HG03457 (cell line): ENCODE measurements at regions not wholly inside any gene's neighbourhood (a gene's known extent, or its start where the extent isn't known, plus 50 kb on each side); places are given as distances from the start of the nearest gene placed in this dataset.
"Not testable (repeated sequence)": the region's sequence is repeated elsewhere in the genome, so short reads cannot be mapped to it uniquely, and the experiment has no call there.

ENCODE experiments used
- ATAC-seq: cut with Tn5 transposase; IDR thresholded peaks from one replicate; pipeline ENCODE4 v1.9.1; 2021; ENCODE audit warnings: moderate number of reproducible peaks; ENCODE audit not compliant: unreplicated experiment

DNA sequence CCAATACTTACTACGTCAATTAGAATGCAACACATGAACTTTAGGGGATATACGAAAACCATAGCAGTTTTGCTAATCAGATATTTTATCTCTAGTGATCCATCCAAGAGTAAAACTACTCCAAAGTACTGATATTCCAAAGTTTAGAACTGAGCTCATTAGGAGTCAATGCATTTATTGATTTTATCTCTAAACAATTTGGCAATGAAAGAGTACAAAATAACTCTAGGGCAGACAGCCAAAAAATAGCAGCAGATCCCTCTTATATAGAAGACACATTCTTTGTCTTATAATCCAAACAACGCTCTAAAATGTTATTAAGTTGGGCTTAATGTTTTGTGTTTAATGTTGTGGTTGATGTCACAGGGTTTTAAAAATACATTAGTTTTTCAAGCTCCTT, 923.9 kb upstream of the MAN1A1 start:
- no peak for ATAC-seq

DNA sequence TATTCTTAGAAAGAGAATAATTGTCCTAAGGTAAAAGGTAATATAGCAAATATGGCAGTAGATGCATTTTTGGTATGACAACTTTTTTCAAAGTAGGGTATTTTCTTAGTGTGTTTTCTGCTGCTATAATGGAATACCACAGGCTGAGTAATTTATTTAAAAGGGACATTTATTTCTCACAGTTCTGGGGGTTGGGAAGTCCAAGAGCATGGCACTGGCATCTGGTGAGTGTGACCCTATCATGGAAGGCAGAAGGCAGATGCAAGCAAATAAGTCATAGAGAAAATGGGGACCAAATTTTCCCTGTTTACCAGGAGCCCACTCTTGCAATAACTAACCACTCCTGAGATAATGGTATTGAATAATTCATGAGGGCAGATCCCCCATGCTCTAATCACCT, 922.5 kb upstream of the MAN1A1 start:
- no peak for ATAC-seq

DNA sequence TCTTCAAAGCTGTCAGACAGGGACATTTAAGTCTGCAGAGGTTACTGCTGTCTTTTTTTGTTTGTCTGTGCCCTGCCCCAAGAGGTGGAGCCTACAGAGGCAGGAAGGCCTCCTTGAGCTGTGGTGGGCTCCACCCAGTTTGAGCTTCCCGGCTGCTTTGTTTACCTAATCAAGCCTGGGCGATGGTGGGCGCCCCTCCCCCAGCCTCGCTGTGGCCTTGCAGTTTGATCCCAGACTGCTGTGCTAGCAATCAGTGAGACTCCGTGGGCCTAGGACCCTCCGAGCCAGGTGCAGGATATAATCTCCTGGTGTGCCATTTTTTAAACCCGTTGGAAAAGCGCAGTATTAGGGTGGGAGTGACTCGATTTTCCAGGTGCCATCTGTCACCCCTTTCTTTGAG, 918.7 kb upstream of the MAN1A1 start:
- ATAC-seq, result not testable (repeated sequence)

DNA sequence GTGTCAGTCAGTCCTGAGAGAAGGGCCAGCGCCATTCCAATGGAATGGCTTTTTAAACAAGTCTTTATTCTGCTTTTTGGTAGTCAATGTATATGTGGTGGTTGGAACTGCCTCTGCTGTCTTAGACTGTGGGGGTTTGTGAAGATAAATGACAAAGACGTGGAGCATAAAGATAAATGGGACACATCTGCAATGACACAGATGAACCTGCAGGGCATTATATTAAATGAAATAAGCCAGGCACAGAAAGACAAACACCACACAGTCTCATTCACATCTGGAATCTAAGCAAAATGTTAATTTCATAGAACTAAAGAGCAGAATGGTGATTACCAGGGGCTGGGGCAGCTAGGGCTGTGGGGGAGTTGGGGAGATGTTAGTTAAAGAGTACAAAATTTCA, 912.8 kb upstream of the MAN1A1 start:
- no peak for ATAC-seq

DNA sequence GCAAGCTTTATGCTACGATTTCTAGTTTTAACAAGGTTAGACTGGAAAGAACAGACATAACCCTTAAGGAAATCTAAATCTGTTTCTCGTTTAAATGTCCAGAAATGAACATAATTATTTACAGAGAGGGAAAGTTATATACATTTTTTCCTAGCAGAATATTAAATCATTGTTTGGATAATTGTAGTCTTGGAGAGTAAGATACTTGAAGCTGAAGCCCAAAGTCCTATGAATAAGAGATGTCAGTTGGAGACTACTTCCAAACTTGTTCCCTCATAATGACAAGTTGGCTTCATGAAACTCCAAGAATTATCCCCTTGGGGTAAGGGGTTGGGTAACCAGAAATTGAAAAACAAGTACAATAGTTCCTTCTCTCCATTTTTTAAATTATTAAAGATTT, 911.1 kb upstream of the MAN1A1 start:
- ATAC-seq, result no peak

DNA sequence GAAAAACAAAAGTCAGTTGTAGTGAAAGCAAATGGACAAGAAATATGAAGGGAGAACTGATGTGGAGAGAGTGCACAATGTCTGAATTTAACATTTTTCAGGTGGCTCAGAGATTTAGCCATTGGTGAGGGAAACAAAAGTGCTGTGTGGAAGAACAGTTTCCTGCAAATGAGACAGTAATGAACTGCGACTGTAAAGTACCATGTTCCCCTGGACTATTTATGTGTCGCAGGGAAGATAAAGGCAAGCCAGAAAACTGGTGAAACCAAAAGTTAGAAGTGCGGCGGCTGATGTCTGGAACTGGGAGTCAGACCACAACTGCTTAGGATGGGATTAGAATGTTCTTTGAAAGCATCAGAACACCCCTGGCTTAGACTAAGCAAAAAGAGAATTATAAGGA, 905.1 kb upstream of the MAN1A1 start:
- ATAC-seq, result no peak

DNA sequence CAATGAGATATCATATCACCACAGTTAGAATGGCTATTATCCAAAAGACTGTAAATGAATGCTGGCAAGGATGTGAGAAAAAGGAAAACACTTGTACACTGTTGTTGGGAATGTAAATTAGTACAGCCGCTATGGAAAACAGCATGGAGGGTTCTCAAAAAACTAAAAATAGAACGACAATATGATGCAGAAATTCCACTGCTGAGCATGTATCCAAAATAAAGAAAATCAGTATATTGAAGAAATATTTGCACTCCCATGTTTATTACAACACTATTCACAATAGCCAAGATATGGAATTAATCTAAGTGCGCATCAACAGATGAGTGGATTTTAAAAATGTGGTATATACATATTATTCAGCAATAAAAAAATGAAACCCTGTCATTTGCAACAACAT, 898.9 kb upstream of the MAN1A1 start:
- no peak for ATAC-seq

DNA sequence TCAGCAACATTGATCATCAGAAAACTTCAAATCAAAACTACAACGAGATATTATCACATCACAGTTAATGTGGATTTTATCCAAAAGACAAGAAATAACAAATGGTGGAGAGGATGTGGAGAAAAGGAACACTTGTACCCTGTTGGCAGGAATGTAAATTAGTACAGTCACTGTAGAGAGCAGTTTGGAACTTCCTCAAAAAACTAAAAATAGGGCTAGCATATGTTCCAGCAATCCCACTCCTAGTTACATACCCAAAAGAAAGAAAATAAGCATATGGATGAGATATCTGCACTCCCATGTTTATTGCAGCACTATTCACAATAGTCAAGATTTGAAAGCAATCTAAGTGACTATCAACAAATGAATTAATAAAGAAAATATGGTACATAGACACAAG, 887.7 kb upstream of the MAN1A1 start:
- no peak for ATAC-seq

DNA sequence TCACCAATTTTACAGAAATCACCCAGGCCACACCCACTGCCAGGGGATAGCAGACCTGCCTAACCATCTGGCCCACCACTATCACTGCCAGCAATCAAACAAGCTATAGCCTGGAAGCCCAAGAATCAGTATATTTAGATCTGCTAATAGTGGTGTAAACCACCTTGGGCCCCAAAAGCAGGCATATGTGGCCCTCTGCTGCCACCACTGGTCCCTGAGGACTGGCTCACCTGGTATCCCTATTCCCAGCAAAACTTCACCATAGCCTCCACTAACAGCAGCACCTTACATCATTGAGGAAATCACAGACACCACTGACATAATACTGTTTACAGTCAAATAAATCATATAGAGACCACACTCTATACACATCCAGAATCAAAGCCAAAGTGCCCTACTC, 880.4 kb upstream of the MAN1A1 start:
- ATAC-seq, result no peak

DNA sequence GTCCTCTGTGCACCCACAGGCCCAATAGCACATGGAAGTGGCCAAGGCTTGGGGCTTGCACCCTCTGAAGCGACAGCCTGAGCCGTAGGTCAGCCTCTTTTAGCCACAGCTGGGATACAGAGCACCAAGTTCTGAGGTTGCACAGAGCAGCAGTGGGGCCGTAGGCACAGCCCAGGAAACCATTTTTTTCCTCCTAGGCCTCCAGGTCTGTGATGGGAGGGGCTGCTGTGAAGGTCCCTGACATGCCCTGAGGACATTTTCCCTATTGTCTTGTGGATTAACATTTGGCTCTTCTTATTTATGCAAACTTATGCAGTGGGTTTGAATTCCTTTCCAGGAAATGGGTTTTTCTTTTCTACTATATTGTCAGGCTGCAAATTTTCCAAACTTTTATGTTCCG, 878.7 kb upstream of the MAN1A1 start:
- ATAC-seq, result no peak

DNA sequence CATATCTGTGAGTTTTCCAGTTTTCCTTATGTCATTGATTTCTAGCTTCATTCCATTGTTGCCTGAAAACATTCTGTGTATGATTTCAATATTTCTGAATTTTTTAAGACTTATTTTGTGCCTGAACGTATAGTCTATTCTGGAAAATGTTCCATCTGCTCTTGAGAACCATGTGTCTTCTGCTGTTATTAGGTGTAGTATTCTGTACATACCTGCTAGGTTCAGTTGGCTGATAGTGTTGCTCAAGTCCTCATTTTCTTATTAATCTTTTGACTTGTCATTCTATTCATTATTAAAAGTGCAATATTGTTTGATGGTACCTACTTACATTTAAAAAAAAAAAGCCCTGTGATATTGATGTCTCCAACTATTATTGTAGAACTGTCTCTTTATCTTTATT, 869.8 kb upstream of the MAN1A1 start:
- no peak for ATAC-seq

DNA sequence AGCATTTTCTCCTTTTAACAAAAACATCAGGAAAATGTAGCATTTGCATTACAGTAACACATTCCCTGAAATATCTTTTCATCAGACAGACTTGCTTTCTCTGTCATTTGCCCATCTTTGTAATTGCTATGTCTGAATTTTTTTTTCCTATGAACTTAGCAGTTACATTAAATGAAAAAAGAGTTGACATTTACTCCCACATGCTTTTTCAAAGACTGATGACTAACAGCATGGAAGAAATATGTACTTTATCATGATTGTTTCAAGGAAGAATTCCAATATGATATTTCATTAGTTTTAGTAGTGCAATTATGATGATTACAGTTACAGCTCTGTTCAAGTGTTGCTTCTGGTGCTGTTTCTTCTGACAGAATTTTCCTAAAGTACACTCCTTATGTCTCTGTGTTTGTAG, 864.5 kb upstream of the MAN1A1 start:
- ATAC-seq, result no peak

DNA sequence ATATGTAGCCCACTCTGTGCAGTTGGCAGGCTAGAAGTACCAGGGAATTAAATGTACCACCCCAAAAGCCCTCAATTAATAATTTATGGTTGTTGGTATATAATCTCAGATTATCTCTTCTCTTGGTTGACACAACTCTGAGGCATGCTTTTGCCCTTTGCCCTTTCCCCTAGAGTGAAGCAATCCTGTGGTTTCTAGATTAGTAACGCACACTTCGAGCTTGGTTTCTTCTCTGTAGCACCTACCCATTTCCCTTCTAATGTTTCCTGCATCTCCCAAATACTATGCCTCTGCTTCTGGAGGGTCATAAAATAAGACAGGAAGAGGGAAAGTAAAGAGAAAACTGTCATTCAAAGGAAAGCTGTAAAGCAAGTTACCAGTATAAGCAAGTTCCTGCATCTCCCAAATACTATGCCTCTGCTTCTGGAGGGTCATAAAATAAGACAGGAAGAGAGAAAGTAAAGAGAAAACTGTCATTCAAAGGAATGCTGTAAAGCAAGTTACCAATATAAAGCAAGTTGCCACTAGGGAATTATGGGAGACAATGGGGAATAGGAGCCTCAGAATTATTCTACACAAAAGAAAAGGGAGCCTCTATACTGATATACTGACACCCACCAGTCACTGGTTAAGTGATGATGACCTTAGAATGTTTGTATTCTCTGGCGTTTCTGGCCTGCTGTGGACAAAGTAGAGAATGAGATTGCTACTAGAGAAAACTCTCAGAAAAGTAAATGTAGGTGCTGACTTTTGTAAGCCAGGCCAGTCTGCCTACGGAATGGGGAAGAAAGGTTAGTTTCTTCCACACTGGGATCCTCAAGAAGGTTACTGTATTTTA, 862.6 kb upstream of the MAN1A1 start:
- no peak for ATAC-seq

DNA sequence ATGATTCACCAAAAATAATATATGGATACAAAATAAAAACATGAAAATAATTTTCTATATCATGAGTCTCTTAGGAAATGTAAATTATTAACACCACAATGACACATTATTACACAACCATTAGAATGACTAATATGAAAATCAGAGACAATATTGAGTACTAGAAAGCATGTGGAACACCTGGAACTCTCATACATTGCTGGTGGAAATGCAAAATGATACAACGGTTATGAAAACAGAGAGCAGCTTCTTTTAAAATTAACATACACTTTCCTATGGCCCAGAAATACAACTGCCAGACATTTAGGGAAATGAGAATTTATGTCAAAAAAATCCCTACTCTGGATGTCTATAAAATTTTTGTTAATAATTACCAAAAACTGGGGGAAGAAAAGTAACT, 853.3 kb upstream of the MAN1A1 start:
- ATAC-seq, result no peak

DNA sequence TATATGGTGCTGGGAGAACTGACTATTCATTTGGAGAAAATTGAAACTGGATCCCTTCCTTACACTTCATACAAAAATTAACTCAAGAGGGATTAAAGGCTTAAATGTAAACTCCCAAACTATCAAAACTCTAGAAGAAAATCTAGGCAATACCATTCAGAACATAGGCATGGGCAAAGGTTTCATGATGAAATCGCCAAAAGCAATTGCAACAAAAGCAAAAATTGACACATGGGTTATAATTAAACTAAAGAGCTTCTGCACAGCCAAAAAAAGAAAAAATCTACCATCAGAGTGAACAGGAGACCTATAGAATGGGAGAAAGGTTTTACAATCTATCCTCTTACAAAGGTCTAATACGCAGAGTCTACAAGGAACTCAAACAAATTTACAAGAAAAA, 851.3 kb upstream of the MAN1A1 start:
- ATAC-seq, result no peak

DNA sequence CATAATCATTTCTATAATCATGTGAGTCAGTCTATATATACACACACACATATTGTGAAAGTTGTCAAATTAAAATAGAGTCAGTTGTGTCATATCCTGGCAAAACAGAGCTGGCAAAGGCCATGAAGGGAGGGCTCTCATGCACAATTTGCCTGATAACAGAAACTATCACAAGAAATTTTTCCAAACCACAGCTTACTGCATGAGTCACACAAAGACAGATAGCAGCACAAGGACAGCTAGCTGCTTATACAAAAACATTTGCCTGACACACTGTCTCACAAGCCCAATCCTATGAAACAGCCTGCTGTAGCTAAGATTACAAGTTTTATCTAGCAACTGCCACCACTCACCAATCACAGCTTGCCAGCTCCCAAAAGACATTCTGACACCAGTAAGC, 848.5 kb upstream of the MAN1A1 start:
- ATAC-seq, result no peak

DNA sequence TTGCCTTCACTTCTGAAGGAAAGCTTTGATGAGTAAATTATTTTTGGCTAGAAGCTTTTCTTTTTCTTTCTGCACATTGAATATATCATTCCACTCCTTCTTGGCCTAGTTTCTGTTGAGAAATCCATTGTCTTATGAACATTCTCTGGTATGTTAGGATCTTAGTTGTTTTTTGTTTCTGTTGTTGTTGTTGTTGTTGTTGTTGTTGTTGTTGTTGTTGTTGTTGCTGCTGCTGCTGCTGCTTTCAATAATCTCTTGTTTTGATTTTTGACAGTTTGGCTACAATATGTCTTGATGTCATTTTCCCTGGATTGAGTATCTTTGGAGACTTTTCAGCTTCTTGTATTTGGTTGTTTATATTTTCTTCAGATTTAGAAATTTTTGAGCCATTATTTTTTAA, 836.5 kb upstream of the MAN1A1 start:
- no peak for ATAC-seq

DNA sequence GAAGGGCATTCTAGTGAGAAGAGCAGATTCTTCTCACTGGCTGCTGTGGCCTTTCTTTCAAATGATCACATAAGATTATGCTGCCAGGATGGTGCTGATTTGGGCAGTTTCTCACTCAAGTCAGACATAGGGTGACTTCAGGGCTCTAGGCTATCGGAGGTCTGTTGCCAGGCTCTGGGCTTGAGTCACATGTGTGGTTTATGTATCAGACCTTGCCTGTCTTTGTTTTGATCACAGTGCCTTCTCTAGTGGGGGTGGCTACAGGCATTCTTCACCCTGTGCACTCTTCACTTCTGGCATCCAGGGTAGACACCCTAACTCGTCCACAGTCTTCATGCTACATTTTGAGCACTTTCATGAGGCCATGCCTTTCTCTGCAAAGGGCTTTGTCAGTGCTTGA, 823.7 kb upstream of the MAN1A1 start:
- ATAC-seq, result no peak

DNA sequence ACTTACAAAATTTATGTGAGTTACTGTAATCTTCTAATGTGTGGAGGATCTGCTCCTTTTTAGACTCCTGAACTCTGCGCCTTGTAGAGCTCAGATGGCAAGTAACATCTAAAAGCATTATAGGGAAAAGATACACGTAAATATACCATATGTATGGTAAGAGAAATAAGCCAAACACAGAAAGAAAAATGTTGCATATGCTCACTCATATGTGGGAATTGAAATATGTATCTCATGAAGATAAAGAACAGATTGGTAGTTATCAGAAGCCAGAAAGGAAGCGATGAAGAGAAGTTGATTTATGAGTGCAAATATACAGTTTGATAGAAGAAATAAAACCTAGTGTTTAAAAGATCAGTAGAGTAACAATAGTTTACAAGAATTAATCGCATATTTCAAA, 815.0 kb upstream of the MAN1A1 start:
- ATAC-seq, result no peak

DNA sequence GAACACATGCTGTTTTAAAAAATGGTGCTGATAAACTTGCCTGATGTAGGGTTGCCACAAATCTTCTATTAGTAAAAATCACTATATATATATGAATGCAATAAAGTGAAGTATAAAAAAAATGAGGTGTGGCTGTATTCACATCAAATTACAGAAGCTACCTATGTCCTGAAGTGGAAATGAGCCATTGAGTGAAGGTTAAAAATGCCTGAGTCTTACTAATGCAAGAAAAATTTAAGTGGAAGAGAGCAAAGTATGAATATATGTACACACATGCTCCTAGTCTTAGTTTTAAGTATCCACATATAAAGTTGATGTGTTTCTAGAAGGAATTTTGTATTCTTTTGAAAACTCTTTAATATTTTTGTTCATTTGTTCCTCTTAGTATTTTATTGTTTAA, 808.3 kb upstream of the MAN1A1 start:
- ATAC-seq, result no peak

DNA sequence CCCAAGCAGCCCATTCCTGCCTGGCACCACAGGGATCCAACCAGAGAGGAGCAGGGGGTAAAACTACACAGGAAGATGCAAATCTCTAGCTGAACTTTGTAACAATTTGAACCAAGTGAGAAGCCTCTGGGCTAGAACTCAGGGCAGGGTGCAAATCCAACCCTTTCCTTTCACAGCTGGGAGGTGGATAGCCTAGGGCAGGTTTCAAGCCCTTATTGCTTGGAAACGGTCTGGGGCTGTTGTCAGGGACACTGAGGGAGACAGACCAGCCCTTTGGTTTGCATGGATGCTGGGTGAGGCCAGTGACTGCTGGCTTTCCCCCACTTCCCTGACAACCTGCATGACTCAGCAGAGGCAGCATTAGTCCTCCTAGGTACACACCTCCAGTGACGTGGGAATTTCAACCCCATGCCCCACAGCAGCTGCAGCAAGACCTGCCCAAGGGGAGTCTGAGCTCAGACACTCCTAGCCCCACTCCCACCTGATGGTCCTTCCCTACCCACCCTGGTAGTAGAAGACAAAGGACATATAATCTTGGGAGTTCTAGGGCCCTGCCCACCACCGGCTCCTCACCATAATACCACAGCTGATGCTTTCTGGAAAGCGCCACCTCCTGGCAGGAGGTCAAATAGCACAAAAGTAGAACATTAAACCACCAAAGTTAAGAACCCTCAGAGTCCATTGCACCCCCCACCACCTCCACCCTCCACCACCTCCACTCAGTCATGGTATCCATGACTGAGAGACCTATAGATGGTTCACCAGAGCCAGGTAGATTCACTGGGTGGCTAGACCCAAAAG, 797.7 kb upstream of the MAN1A1 start:
- no peak for ATAC-seq

DNA sequence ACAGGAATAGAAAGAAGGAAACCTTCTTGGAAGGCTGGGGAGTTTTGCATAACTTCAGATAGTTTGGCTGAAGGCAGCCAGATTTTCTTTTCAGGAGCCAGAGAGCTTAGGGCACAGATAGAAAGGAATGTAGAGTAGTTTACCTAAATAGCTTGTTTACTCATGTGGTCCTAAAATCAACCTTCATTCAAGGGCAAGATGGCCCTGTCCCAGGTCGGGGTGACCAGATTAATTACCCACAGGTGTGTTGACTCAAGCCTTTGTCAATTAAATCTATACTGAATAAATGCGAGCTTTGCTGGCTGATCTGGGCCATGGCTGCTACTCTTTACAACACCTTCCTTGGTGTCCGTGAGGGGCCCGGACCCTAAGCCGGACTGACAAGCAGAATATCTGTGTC, 792.0 kb upstream of the MAN1A1 start:
- no peak for ATAC-seq
